ENCODE measurements at regions not wholly inside any gene's neighbourhood (a gene's known extent, or its start where the extent isn't known, plus 50 kb on each side); places are given as distances from the start of the nearest gene placed in this dataset.
A peak's percentile ranks its signal among the peaks of the same experiment; 100 is the strongest.

- DNase-seq = no peak
Observed at GRCh38 chr4:62909238-62909637, 1500.0 kb downstream of the TECRL start.

GRCh38 chr4:62901101-62901500 lies 1508.1 kb downstream of the TECRL start:
- no peak for DNase-seq

GRCh38 chr4:62899646-62900364 lies 1509.4 kb downstream of the TECRL start:
- no peak for DNase-seq

DNA sequence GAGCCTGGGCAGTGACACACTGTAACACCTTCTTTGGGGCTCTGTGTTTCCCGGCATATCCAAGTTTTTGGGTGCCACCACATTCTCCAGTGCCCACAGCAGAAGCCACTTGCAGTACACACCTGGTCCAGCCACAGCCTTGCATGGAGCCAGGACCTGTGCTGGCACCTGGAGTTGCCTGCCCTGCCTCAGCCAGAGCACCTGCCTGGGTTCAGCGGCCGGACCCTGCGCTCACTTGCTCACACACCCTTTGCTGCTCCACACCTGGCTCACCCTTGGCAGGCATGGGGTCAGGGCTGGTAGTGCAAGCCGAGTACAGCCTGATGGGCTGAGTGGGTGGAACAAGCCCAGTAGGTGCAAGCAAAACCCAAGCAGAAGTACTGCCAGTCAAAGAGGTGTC lies 1511.1 kb downstream of the TECRL start:
- peak in 1 of 58 donors; percentile 1 for DNase-seq

DNA sequence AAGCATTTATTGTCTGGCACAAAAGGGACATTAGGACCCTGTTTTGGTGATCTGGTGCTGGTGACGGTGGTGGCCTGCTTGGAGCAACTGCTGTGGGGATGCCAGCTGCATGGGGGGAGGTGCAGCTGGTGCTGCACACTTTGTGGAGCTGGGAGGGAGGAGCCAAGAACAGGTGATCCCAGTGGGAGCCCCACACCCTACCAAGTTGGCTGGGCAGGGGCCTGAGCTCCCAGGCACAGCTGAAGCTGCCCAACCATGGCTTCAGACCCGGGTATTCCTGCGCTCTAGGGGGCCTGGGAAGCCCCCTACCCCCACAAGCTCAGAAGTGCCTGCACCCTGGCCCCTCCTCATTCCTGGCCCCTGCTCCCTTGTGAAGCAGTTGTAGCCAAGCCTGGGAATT lies 1512.5 kb downstream of the TECRL start:
- DNase-seq = no peak

- DNase-seq = no peak
Observed at GRCh38 chr4:62881901-62882300, 1527.3 kb downstream of the TECRL start.

DNA sequence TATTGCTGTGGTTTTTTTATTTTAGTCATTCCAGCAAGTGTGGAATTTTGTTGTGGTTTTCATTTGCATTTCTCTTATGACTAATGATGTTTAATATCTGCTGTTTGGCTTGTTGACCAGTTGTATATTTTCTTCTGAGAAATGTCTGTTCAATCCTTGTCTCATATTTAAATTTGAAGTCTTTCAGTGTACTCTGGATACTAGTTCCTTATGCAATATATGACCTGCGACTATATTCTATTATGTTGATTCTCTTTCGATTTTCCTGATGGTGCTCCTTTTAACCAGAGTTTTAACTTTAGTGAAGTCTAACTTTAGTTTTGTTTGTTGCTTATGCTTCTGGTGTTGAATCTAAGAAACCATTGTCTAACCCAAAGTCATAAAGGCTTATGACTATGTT lies 1528.0 kb downstream of the TECRL start:
- DNase-seq = no peak

- DNase-seq = no peak
Observed at GRCh38 chr4:62872856-62873255, 1536.4 kb downstream of the TECRL start.

DNA sequence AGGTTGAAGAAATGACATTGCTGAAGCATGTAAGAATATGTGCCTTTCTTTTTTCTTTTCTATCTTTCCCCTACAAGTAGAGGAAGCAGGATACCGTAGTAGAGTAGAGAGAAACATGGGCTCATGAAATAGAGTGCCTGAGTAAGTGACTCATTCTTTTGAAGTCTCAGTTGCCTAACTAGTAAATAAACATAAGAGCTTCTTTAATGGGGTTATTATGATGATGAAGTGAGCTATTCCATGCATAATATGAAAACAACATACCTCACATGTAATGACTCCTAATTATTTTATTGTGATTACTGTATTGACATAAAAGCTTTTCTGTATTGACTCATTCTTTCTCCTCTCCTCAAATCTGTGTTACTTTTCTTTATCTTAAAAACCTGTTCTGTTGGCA lies 1538.2 kb downstream of the TECRL start:
- DNase-seq = no peak

DNA sequence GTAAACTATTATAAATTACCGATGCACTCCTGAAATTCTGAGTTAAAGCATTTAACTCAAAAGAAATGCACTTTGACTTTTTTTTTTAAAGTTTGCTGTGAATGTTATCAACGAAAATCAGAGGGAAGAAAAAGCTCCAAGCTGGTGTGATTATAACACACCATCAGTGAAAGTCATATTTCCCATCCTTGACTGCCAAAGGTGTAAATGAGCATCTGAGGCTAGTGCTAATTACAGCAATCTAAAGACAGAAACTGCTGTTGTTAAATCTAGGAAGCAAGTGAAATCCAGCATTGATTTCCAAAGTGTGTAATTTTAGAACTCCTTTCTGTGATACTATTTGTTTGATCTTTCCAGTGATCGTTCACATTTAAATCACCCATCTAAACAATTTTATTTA lies 1538.8 kb downstream of the TECRL start:
- DNase-seq = no peak

- DNase-seq = no peak
Observed at GRCh38 chr4:62865261-62865660, 1544.0 kb downstream of the TECRL start.

DNA sequence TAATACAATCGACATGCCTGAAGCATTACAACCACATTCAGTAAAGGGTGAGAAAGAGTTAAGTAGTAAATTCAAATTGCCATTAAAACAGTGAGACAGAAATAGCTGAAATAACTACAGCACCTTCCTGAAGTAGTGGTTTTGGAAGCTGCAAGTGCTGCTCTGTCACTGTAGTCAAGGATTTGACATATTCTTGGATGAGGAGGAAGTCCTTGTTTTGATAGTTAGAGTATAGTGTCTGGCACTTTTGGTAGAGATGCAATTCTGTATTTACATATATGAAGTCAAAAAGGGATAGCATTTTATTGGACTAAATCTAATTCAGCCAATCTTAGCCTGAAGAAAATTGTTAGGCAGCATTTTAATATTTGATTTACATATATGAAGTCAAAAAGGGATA lies 1559.6 kb downstream of the TECRL start:
- no peak for DNase-seq

- peak in 2 of 58 donors; percentile 40 to 47 for DNase-seq
Observed at GRCh38 chr4:62835631-62836030, 1573.6 kb downstream of the TECRL start.

DNA sequence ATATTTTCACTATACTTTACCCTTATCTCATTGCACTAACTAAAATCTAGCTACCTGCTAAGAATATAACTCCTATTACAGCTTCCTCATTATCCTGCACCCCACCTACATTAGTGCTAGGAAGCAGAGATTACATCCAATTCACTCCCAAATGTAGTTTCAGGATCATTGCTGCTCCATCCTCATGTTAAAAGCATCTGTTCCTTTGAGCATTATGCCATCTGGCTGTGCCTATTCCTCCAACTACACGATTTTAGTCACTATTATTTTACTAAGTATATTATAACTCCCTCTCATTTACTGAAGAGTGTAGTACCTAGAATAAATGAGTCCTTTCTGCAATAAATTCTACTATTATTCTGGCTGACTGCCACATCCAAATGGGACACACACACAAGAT lies 1586.9 kb downstream of the TECRL start:
- DNase-seq = peak in 3 of 58 donors; percentile 11 to 63 (median 18)

DNA sequence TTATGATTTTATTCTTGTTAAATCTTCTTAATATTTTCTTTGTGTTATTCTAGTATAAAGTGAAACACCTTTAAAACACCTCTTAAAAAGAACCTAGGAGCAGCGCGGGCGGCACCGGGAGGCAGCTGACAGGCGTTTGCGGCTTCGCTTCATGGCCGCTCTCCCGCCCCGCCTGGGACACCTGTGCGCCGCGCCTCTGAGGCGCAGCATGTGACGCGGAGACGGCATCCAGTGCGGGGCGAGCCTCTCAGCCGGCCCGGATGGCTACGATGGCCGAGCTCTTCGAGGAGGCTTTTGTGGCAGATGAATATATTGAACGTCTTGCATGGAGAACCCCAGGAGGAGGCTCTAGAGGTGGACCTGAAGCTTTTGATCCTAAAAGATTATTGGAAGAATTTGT lies 1592.7 kb downstream of the TECRL start:
- DNase-seq = no peak

GRCh38 chr4:62814510-62815047 lies 1594.7 kb downstream of the TECRL start:
- peak in 2 of 58 donors; percentile 0 to 8 for DNase-seq

DNA sequence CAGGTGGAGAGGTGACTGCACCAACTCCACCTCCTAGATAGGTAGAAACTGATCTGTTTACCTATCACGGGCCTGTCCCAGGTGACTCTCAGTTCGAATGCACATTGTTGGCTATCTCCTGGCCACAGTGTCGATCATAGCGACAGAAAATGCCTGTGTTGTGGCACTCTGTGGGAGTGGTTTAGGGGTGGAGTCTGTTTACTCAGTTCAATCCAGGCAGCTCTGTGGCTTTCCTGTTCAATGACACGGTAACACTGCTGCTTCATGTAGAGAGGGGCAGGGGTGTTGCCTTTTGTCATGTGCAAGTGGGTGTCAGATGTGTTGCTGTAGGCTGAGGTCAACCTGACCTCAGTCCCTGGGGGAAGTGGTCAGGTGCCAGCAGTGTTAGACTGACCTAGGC lies 1602.4 kb downstream of the TECRL start:
- no peak for DNase-seq

- DNase-seq = no peak
Observed at GRCh38 chr4:62804075-62804474, 1603.9 kb downstream of the ADGRL3 start.

DNA sequence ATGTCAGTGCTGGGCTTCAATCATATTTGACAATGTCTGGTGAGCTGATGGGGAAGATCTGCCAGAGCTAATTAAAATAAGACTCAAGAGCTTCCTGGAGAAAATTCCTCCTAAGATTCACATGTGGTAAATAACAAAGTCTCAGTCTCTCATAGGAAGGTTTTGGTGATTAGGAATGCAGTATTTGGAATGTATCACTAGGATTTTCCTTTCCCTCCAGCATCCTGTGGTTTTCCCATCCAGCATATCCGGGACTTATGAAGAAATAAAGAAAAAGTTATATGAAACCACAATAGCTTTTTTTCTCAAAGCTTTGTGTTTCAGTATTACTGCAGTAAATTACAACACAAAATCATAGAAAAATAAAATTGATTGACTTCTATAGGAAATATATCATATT lies 1597.1 kb downstream of the ADGRL3 start:
- DNase-seq = no peak

GRCh38 chr4:62791386-62791785 lies 1591.3 kb downstream of the ADGRL3 start:
- DNase-seq = no peak

GRCh38 chr4:62771983-62772557 lies 1571.9 kb downstream of the ADGRL3 start:
- no peak for DNase-seq

DNA sequence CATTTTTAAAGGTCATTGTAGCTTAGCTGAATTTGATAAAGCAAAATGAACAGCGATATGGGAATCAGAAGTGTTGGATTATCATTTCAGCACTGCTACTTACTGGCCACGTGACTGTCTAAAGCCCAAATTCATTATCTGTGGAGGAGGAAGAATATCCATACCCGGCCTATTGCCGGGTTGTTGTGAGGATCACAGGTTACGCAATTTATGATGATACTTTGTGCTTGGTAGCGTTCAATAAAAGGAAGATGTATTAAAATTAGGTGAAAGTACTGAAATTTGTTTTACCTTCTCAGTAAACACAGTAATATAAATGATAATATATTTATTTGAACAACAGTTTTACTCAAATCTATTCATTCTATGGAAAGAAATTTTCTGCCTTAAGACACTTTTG lies 1540.2 kb downstream of the ADGRL3 start:
- no peak for DNase-seq

DNA sequence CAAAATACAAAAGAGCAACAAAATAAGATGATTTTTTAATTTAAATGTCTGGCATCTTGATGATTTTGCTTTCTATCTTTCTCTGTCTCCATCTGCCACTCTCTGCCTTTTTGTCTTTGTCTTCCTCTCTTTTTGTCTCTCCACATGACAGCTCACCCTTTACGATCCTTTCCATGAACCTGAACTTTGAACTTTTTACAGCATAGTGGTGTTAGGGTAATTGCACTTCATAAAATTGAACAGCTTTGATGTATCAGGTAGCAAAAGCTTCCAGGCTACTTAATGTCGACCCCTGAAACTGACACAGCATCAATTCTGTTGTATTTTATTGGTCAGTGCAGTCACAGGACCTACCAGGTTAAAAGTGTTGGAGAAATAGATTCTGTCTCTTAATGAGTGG lies 1517.0 kb downstream of the ADGRL3 start:
- no peak for DNase-seq

Data from anterior cingulate cortex (tissue), 58 donors.